ENCODE measurements at regions not wholly inside any gene's neighbourhood (a gene's known extent, or its start where the extent isn't known, plus 50 kb on each side); places are given as distances from the start of the nearest gene placed in this dataset.

DNA sequence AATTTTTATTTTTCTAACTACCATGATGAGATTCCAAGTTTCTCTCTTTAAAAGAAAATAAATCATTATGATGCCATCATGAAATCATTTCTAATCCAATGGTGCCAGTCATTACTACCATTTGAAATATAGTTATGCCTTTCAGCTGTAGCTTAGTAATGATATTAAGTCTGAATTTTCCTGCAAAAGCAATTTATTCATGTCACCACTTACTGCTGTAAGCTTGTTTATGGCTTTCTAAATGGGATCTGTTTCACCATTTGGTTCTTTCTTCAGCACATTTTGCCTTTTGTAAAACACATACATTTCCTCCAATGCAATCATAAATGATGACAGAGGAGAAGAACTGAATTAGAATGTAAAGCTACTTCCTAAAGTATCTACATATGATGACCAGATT, 130.5 kb downstream of the SEM1 start:
- TF ChIP-seq, protein P1, sequence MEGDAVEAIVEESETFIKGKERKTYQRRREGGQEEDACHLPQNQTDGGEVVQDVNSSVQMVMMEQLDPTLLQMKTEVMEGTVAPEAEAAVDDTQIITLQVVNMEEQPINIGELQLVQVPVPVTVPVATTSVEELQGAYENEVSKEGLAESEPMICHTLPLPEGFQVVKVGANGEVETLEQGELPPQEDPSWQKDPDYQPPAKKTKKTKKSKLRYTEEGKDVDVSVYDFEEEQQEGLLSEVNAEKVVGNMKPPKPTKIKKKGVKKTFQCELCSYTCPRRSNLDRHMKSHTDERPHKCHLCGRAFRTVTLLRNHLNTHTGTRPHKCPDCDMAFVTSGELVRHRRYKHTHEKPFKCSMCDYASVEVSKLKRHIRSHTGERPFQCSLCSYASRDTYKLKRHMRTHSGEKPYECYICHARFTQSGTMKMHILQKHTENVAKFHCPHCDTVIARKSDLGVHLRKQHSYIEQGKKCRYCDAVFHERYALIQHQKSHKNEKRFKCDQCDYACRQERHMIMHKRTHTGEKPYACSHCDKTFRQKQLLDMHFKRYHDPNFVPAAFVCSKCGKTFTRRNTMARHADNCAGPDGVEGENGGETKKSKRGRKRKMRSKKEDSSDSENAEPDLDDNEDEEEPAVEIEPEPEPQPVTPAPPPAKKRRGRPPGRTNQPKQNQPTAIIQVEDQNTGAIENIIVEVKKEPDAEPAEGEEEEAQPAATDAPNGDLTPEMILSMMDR (IDR thresholded peaks at IDR 0.05; ENCODE audit: low read depth, low read length), result no peak

DNA sequence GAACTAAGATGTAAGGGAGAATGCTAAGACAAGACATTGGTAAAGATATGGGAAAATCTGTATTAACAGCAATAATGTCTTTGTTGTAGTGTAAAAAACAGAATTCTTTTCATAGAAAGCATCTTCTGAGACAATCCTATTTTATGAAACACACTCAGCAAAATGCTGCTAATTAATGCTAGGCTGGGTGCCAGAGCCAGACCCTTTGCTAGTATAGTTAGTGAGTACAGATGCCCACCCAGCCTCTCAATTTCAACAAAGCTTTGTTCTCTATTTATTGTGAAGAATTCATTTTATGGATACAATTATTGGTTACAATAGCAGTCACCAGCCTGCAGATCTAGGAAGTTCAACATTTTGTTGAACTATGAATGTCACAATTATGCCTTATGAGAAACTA, 131.0 kb downstream of the SEM1 start:
- TF ChIP-seq, protein P1 (IDR thresholded peaks at IDR 0.05; ENCODE audit: low read depth, low read length), result no peak
- Histone ChIP-seq H3K36me3 (no peaks in the 10 kb centered on the region), H3K27ac (no peak overlapping the region), H3K27me3 (ENCODE audit: insufficient read depth, low read depth, severe bottlenecking) (no peaks in the 10 kb centered on the region), H3K9me3 (ENCODE audit: severe bottlenecking) (no peaks in the 10 kb centered on the region), H3K4me3 (ENCODE audit: low read depth, low read length) (no peak overlapping the region)
- DNase-seq, result no peak

More for the DNA sequence above, 130.5 kb downstream of the SEM1 start:
- no peaks in the 10 kb centered on the region for H3K9me3 ChIP-seq (ENCODE audit: severe bottlenecking)
- H3K27ac ChIP-seq, result no peak overlapping the region
- no peak overlapping the region for H3K4me3 ChIP-seq (ENCODE audit: low read depth, low read length)
- no peaks in the 10 kb centered on the region for H3K27me3 ChIP-seq (ENCODE audit: insufficient read depth, low read depth, severe bottlenecking)
- DNase-seq, result no peak
- H3K36me3 ChIP-seq, result no peaks in the 10 kb centered on the region

DNA sequence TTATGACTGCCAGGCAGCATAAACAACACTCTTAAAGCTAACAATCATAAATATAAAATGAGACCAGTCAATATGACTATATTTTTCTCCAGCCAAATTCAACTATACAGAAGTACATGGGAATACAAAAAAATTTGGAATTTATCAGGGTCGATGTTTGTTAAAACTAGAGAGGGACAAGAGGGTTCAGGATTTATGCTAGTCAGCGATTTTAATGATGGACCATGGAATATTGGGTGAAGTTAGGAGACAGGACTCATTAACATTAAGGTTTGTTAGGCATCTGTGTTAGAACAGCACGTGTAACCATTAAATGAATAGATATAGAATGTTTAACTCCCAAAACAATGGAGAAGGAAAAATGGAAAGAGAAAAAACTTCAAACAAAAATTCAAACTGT, 146.2 kb downstream of the SEM1 start:
- H3K27ac ChIP-seq, result no peak overlapping the region

DNA sequence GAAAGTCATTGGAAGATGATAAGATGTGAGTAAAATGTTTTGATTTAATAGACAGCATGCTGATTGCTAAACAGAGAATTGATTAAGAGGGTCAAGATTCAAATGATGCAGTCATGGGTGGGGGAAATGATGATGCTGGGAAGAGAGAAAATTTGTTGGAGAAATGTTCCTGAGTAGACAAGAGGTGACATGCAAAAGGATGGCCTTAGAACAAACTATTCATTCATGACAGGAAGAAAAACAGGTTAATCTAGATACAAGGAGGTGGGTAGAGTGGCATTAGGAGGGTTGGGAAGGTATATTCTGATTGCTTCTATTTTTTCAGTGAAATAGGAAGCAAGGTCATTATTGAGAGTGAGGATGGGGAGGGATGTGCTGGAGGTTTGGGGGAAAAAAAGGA, 146.7 kb downstream of the SEM1 start:
- Histone ChIP-seq H3K9me3 (ENCODE audit: severe bottlenecking) (no peaks in the 10 kb centered on the region), H3K27ac (no peak overlapping the region), H3K36me3 (no peaks in the 10 kb centered on the region), H3K4me3 (ENCODE audit: low read depth, low read length) (no peak overlapping the region), H3K27me3 (ENCODE audit: insufficient read depth, low read depth, severe bottlenecking) (no peaks in the 10 kb centered on the region)
- no peak for DNase-seq
- TF ChIP-seq, protein P1 (IDR thresholded peaks at IDR 0.05; ENCODE audit: low read depth, low read length), result no peak

More for the DNA sequence above, 146.2 kb downstream of the SEM1 start:
- Histone ChIP-seq H3K4me3 (ENCODE audit: low read depth, low read length) (no peak overlapping the region), H3K9me3 (ENCODE audit: severe bottlenecking) (no peaks in the 10 kb centered on the region), H3K27me3 (ENCODE audit: insufficient read depth, low read depth, severe bottlenecking) (no peaks in the 10 kb centered on the region), H3K36me3 (no peaks in the 10 kb centered on the region)
- TF ChIP-seq, protein P1 (IDR thresholded peaks at IDR 0.05; ENCODE audit: low read depth, low read length), result no peak
- no peak for DNase-seq

DNA sequence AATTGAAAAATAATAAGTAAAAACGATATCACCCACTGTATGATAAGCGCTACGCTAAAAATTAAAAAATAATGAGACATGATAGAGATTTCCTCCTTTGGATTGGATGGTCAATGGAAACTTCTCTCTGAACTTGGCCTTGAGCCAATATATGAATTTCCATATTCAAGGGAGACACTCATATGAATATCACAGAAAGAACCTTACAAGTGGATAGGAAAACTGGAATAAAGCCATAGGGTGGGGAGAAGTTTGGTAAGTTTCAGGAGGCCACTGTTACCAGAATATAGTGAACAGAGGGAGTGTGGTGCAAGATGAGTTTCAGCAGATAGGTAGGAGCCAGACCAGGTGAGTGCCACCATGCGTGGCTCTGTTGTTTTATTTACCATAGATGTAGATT, 147.2 kb downstream of the SEM1 start:
- DNase-seq, result no peak
- TF ChIP-seq, protein P1 (IDR thresholded peaks at IDR 0.05; ENCODE audit: low read depth, low read length), result no peak
- Histone ChIP-seq H3K36me3 (no peaks in the 10 kb centered on the region), H3K4me3 (ENCODE audit: low read depth, low read length) (no peak overlapping the region), H3K27ac (no peak overlapping the region), H3K27me3 (ENCODE audit: insufficient read depth, low read depth, severe bottlenecking) (no peaks in the 10 kb centered on the region), H3K9me3 (ENCODE audit: severe bottlenecking) (no peaks in the 10 kb centered on the region)

DNA sequence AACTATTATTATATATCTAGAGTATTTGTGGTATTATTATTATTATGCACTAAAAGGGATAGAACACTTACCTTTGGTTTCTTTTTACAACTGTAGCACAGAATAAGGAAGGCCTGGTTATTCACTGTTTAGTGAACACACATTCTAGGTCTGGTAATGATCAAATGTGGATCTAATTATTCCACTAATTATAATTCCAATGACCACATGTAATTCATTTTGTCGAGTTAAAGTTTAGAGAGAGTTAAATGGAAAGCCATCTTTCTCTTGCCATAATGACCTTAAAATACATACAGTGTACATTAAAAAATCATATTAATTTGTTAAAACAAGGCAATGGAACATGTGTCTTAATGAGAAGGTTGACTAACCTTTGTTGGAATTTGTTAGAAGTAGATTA, 147.8 kb downstream of the SEM1 start:
- H3K27me3 ChIP-seq (ENCODE audit: insufficient read depth, low read depth, severe bottlenecking), result no peaks in the 10 kb centered on the region
- DNase-seq, result no peak
- H3K36me3 ChIP-seq, result no peaks in the 10 kb centered on the region
- H3K9me3 ChIP-seq (ENCODE audit: severe bottlenecking), result no peaks in the 10 kb centered on the region
- TF ChIP-seq, protein P1 (IDR thresholded peaks at IDR 0.05; ENCODE audit: low read depth, low read length), result no peak
- H3K4me3 ChIP-seq (ENCODE audit: low read depth, low read length), result no peak overlapping the region
- H3K27ac ChIP-seq, result no peak overlapping the region

Measured in WERI-Rb-1 (cell line).